CD4-positive, alpha-beta memory T cell (primary cell): ENCODE measurements at regions not wholly inside any gene's neighbourhood (a gene's known extent, or its start where the extent isn't known, plus 50 kb on each side); places are given as distances from the start of the nearest gene placed in this dataset.

Source experiments
- CTCF ChIA-PET: fragments of 350-600 bp; sonication (Branson Sonifier 250); formaldehyde crosslinking; loops from one replicate; lab custom pipeline; 2021; ENCODE audit warnings: inconsistent platforms; ENCODE audit not compliant: partially characterized antibody; lab: Charles Lee
- POLR2A ChIA-PET: fragments of 350-600 bp; sonication (Branson Sonifier 250); formaldehyde crosslinking; loops from one replicate; lab custom pipeline; 2021; ENCODE audit not compliant: partially characterized antibody; lab: Charles Lee
- DNase-seq, 5 donors: peaks; one replicate each; pipeline versions ENCODE4 v3.0.0 to v3.0.0-alpha.2; 2020 to 2022; ENCODE audit warnings: mixed read lengths in 1 of 5
- H3K27ac ChIP-seq: one replicate; pipeline ENCODE4 v1.7.0; 2013; ENCODE audit warnings: low read depth, low read length
- H3K27me3 ChIP-seq: 2 replicates; pipeline ENCODE4 v1.7.0; 2013; ENCODE audit warnings: mild to moderate bottlenecking, low read length, moderate library complexity; ENCODE audit not compliant: insufficient read depth
- H3K36me3 ChIP-seq: 2 replicates; pipeline ENCODE4 v1.7.0; 2013; ENCODE audit warnings: mild to moderate bottlenecking, low read length, moderate library complexity; ENCODE audit not compliant: insufficient read depth
- H3K4me1 ChIP-seq: 2 replicates; pipeline ENCODE4 v1.7.0; 2013; ENCODE audit warnings: mild to moderate bottlenecking, low read length, moderate library complexity; ENCODE audit not compliant: insufficient read depth
- H3K4me3 ChIP-seq, 2 donors: one replicate each; pipeline ENCODE4 v1.7.0; 2013; ENCODE audit warnings: low read length in 2 of 2, mild to moderate bottlenecking in 1 of 2
- H3K9me3 ChIP-seq, 2 donors: one replicate each; pipeline ENCODE4 v1.7.0; 2013; ENCODE audit warnings: low read length in 2 of 2, control low read depth in 1 of 2; ENCODE audit not compliant: control insufficient read depth in 1 of 2
- H3K27ac Mint-ChIP-seq, 7 donors: one replicate each; pipeline ENCODE4 v1.8.0; 2020 to 2021; ENCODE audit warnings: mixed read lengths in 7 of 7, mild to moderate bottlenecking in 6 of 7, inconsistent platforms in 3 of 7, moderate library complexity in 3 of 7
- H3K27me3 Mint-ChIP-seq, 2 donors: one replicate each; pipeline ENCODE4 v1.8.0; 2020 to 2021; ENCODE audit warnings: mixed read lengths in 2 of 2
- H3K36me3 Mint-ChIP-seq, 2 donors: one replicate each; pipeline ENCODE4 v1.8.0; 2020 to 2021; ENCODE audit warnings: mixed read lengths in 2 of 2, inconsistent platforms in 1 of 2, mild to moderate bottlenecking in 1 of 2
- H3K4me1 Mint-ChIP-seq, 4 donors: one replicate each; pipeline ENCODE4 v1.8.0; 2020 to 2021; ENCODE audit warnings: mixed read lengths in 4 of 4, mild to moderate bottlenecking in 1 of 4
- H3K4me3 Mint-ChIP-seq, 8 donors: one replicate each; pipeline ENCODE4 v1.8.0; 2020 to 2021; ENCODE audit warnings: mixed read lengths in 8 of 8, mild to moderate bottlenecking in 7 of 8, moderate library complexity in 6 of 8, inconsistent platforms in 3 of 8
- H3K9me3 Mint-ChIP-seq, 8 donors: one replicate each; pipeline ENCODE4 v1.8.0; 2020 to 2021; ENCODE audit warnings: mixed read lengths in 8 of 8, mild to moderate bottlenecking in 5 of 8, inconsistent platforms in 3 of 8, moderate library complexity in 1 of 8
- intact Hi-C: fragments of 100-400 bp; cut with micrococcal nuclease; formaldehyde crosslinking; loops from one replicate; pipeline ENCODE4 v1.15.1; 2023

- Histone ChIP-seq H3K27me3 (no peaks in the 10 kb centered on the region), H3K9me3 (no peaks in the 10 kb centered on the region), H3K4me3 (no peak overlapping the region), H3K36me3 (no peaks in the 10 kb centered on the region), H3K27ac (no peak overlapping the region), H3K4me1 (no peaks in the 10 kb centered on the region)
- Mint-ChIP-seq H3K4me3 (no peak overlapping the region), H3K36me3 (no peaks in the 10 kb centered on the region), H3K27me3 (no peaks in the 10 kb centered on the region), H3K4me1 (no peaks in the 10 kb centered on the region), H3K27ac (no peak overlapping the region), H3K9me3 (no peaks in the 10 kb centered on the region)
- ChIA-PET POLR2A (no interaction called here), CTCF (no interaction called here)
- no peak for DNase-seq
- intact Hi-C loops = no loop called here
These were observed 368.1 kb downstream of the ZEB2 start for GRCh38 chr2:144151851-144152250.

- no peaks in the 10 kb centered on the region for H3K4me1 Mint-ChIP-seq
- CTCF ChIA-PET = no interaction called here
These were observed 368.5 kb downstream of the ZEB2 start for GRCh38 chr2:144151405-144151804.

GRCh38 chr2:144147356-144147755 lies 372.6 kb downstream of the ZEB2 start:
- H3K36me3 ChIP-seq = no peaks in the 10 kb centered on the region
- no peaks in the 10 kb centered on the region for H3K27me3 ChIP-seq
- no peak overlapping the region for H3K27ac ChIP-seq
- no peak overlapping the region for H3K4me3 Mint-ChIP-seq
- no peaks in the 10 kb centered on the region for H3K9me3 ChIP-seq
- H3K4me3 ChIP-seq = no peak overlapping the region
- POLR2A ChIA-PET = no interaction called here
- intact Hi-C loops = no loop called here
- CTCF ChIA-PET = no interaction called here
- no peaks in the 10 kb centered on the region for H3K9me3 Mint-ChIP-seq
- no peaks in the 10 kb centered on the region for H3K27me3 Mint-ChIP-seq
- DNase-seq = no peak
- no peaks in the 10 kb centered on the region for H3K4me1 Mint-ChIP-seq
- H3K27ac Mint-ChIP-seq = no peak overlapping the region
- H3K4me1 ChIP-seq = no peaks in the 10 kb centered on the region
- H3K36me3 Mint-ChIP-seq = peaks cover 2 to 17% of the 10 kb centered on the region in 2 donors

More at GRCh38 chr2:144151405-144151804, 368.5 kb downstream of the ZEB2 start:
- H3K36me3 ChIP-seq = no peaks in the 10 kb centered on the region
- H3K4me3 Mint-ChIP-seq = no peak overlapping the region
- no peaks in the 10 kb centered on the region for H3K36me3 Mint-ChIP-seq
- no peaks in the 10 kb centered on the region for H3K27me3 ChIP-seq
- H3K27ac Mint-ChIP-seq = no peak overlapping the region
- no peak overlapping the region for H3K27ac ChIP-seq
- no peak for DNase-seq
- no peak overlapping the region for H3K4me3 ChIP-seq
- no peaks in the 10 kb centered on the region for H3K4me1 ChIP-seq
- no peaks in the 10 kb centered on the region for H3K9me3 ChIP-seq
- no peaks in the 10 kb centered on the region for H3K27me3 Mint-ChIP-seq
- no peaks in the 10 kb centered on the region for H3K9me3 Mint-ChIP-seq
- POLR2A ChIA-PET = no interaction called here
- intact Hi-C loops = no loop called here

- H3K36me3 ChIP-seq = no peaks in the 10 kb centered on the region
- intact Hi-C loops = no loop called here
These were observed 373.0 kb downstream of the ZEB2 start for GRCh38 chr2:144146876-144147275.

GRCh38 chr2:144146076-144146475 lies 373.8 kb downstream of the ZEB2 start:
- Mint-ChIP-seq H3K9me3 (no peaks in the 10 kb centered on the region), H3K36me3 (peaks cover 2 to 23% of the 10 kb centered on the region in 2 donors), H3K4me1 (no peaks in the 10 kb centered on the region), H3K27me3 (no peaks in the 10 kb centered on the region), H3K4me3 (no peak overlapping the region), H3K27ac (no peak overlapping the region)
- H3K27me3 ChIP-seq = no peaks in the 10 kb centered on the region
- no peaks in the 10 kb centered on the region for H3K4me1 ChIP-seq
- CTCF ChIA-PET = interaction anchor here (0.6 kb wide), 1 partner anchor 275 kb away, joined by 3 read pairs; no protein-coding TSS in a partner anchor
- POLR2A ChIA-PET = no interaction called here
- no peak overlapping the region for H3K27ac ChIP-seq
- H3K36me3 ChIP-seq = no peaks in the 10 kb centered on the region
- no peak overlapping the region for H3K4me3 ChIP-seq
- H3K9me3 ChIP-seq = no peaks in the 10 kb centered on the region
- no peak for DNase-seq
- intact Hi-C loops = no loop called here

More at GRCh38 chr2:144146876-144147275, 373.0 kb downstream of the ZEB2 start:
- Mint-ChIP-seq H3K27me3 (no peaks in the 10 kb centered on the region), H3K27ac (no peak overlapping the region), H3K9me3 (no peaks in the 10 kb centered on the region), H3K4me3 (no peak overlapping the region), H3K4me1 (no peaks in the 10 kb centered on the region), H3K36me3 (peaks cover 2 to 22% of the 10 kb centered on the region in 2 donors)
- H3K4me1 ChIP-seq = no peaks in the 10 kb centered on the region
- no peak for DNase-seq
- CTCF ChIA-PET = no interaction called here
- POLR2A ChIA-PET = no interaction called here
- no peaks in the 10 kb centered on the region for H3K9me3 ChIP-seq
- no peak overlapping the region for H3K4me3 ChIP-seq
- no peaks in the 10 kb centered on the region for H3K27me3 ChIP-seq
- H3K27ac ChIP-seq = no peak overlapping the region

- DNase-seq = no peak
- CTCF ChIA-PET = no interaction called here
- H3K4me1 Mint-ChIP-seq = no peaks in the 10 kb centered on the region
These were observed 376.4 kb downstream of the ZEB2 start for GRCh38 chr2:144143294-144144151.

GRCh38 chr2:144140891-144141290 lies 379.0 kb downstream of the ZEB2 start:
- no peak overlapping the region for H3K27ac Mint-ChIP-seq
- POLR2A ChIA-PET = no interaction called here
- H3K27me3 Mint-ChIP-seq = no peaks in the 10 kb centered on the region
- Histone ChIP-seq H3K9me3 (no peaks in the 10 kb centered on the region), H3K4me3 (no peak overlapping the region), H3K4me1 (no peaks in the 10 kb centered on the region), H3K36me3 (no peaks in the 10 kb centered on the region), H3K27ac (no peak overlapping the region), H3K27me3 (no peaks in the 10 kb centered on the region)
- no peaks in the 10 kb centered on the region for H3K4me1 Mint-ChIP-seq
- H3K4me3 Mint-ChIP-seq = no peak overlapping the region
- intact Hi-C loops = no loop called here
- CTCF ChIA-PET = no interaction called here
- H3K36me3 Mint-ChIP-seq = peaks cover 2 to 28% of the 10 kb centered on the region in 2 donors
- H3K9me3 Mint-ChIP-seq = no peaks in the 10 kb centered on the region
- DNase-seq = no peak

More at GRCh38 chr2:144143294-144144151, 376.4 kb downstream of the ZEB2 start:
- no peaks in the 10 kb centered on the region for H3K27me3 ChIP-seq
- no peak overlapping the region for H3K27ac Mint-ChIP-seq
- H3K36me3 Mint-ChIP-seq = peaks cover 2 to 23% of the 10 kb centered on the region in 2 donors
- H3K27me3 Mint-ChIP-seq = no peaks in the 10 kb centered on the region
- H3K4me1 ChIP-seq = no peaks in the 10 kb centered on the region
- H3K9me3 Mint-ChIP-seq = no peaks in the 10 kb centered on the region
- H3K36me3 ChIP-seq = no peaks in the 10 kb centered on the region
- no peaks in the 10 kb centered on the region for H3K9me3 ChIP-seq
- H3K4me3 Mint-ChIP-seq = no peak overlapping the region
- H3K27ac ChIP-seq = no peak overlapping the region
- H3K4me3 ChIP-seq = no peak overlapping the region
- POLR2A ChIA-PET = no interaction called here
- intact Hi-C loops = no loop called here
